ENCODE measurements at regions not wholly inside any gene's neighbourhood (a gene's known extent, or its start where the extent isn't known, plus 50 kb on each side); places are given as distances from the start of the nearest gene placed in this dataset.

DNA sequence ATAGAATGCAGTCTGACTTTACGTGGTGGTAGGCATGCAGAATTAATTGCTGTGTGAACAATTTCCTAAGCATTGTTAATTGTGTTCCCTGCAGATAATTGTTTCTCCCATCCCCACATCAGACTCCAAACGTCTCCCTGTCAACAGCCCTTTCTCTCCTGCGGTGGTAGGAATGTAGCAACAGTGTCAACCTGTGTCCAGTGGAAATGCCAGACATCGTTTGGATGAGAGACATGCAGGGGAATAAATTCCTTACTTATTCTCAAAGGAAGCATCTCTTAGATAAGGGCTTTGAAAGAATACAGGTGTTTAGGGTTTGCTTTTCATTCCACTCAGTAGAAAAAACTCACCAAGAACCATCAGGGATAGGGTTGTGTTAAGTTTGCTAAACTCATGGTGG is 245.3 kb upstream of the WWC1 start:
- H3K4ac ChIP-seq (ENCODE audit: low read depth, low read length), result no peak overlapping the region
- no peak overlapping the region for H3K18ac ChIP-seq (ENCODE audit: low read length)
- no peaks in the 10 kb centered on the region for H3K36me3 ChIP-seq (ENCODE audit: control insufficient read depth in 1 of 2, insufficient read depth in 2 of 2, low read length in 2 of 2)
- no peaks in the 10 kb centered on the region for H3K79me1 ChIP-seq (ENCODE audit: low read length)
- H2AFZ ChIP-seq (ENCODE audit: insufficient read depth, low read length, poor library complexity), result no peak overlapping the region
- H3K4me2 ChIP-seq (ENCODE audit: low read length), result no peak overlapping the region
- no peak overlapping the region for H3K14ac ChIP-seq (ENCODE audit: low read length)
- H2BK120ac ChIP-seq (ENCODE audit: insufficient read depth, low read length, poor library complexity), result no peak overlapping the region
- H3K4me3 ChIP-seq (ENCODE audit: low read depth, low read length), result no peak overlapping the region
- H2BK12ac ChIP-seq (ENCODE audit: low read length), result no peak overlapping the region
- H2AK5ac ChIP-seq (ENCODE audit: low read length), result no peak overlapping the region
- H4K91ac ChIP-seq (ENCODE audit: low read depth, low read length), result no peak overlapping the region
- H4K12ac ChIP-seq (ENCODE audit: low read depth, low read length), result no peak overlapping the region
- no peaks in the 10 kb centered on the region for H3K79me2 ChIP-seq (ENCODE audit: control insufficient read depth, insufficient read depth, low read length, poor library complexity)
- no peak overlapping the region for H3K27ac ChIP-seq (ENCODE audit: low read depth, low read length)
- no CpG with 5 or more reads among the region's 4 CpGs for WGBS (ENCODE audit: extremely low coverage, insufficient coverage, insufficient read length)
- H4K8ac ChIP-seq (ENCODE audit: low read depth, low read length), result no peak overlapping the region
- peak in 1 of 2 donors; percentile 51 for DNase-seq
- no peak overlapping the region for H3K9ac ChIP-seq (ENCODE audit: low read length)
- H3K27me3 ChIP-seq (ENCODE audit: insufficient read depth, low read length), result no peaks in the 10 kb centered on the region
- no peak overlapping the region for H3K23ac ChIP-seq (ENCODE audit: low read length)
- no peak overlapping the region for H2BK5ac ChIP-seq (ENCODE audit: low read depth, low read length, poor library complexity)
- H3K9me3 ChIP-seq (ENCODE audit: insufficient read depth, low read depth, low read length), result no peaks in the 10 kb centered on the region
- H3K4me1 ChIP-seq (ENCODE audit: control insufficient read depth in 1 of 2, insufficient read depth in 2 of 2, low read length in 2 of 2), result peaks cover 6 to 13% of the 10 kb centered on the region in 2 experiments

- Histone ChIP-seq H3K4me2 (ENCODE audit: low read length) (no peak overlapping the region), H3K23ac (ENCODE audit: low read length) (no peak overlapping the region), H2BK12ac (ENCODE audit: low read length) (no peak overlapping the region), H2AFZ (ENCODE audit: insufficient read depth, low read length, poor library complexity) (no peak overlapping the region), H3K4me3 (ENCODE audit: low read depth, low read length) (no peak overlapping the region), H3K27me3 (ENCODE audit: insufficient read depth, low read length) (no peaks in the 10 kb centered on the region), H3K36me3 (ENCODE audit: control insufficient read depth in 1 of 2, insufficient read depth in 2 of 2, low read length in 2 of 2) (no peaks in the 10 kb centered on the region), H3K14ac (ENCODE audit: low read length) (no peak overlapping the region), H2BK120ac (ENCODE audit: insufficient read depth, low read length, poor library complexity) (no peak overlapping the region), H3K18ac (ENCODE audit: low read length) (no peak overlapping the region), H3K4me1 (ENCODE audit: control insufficient read depth in 1 of 2, insufficient read depth in 2 of 2, low read length in 2 of 2) (peaks cover 6 to 13% of the 10 kb centered on the region in 2 experiments), H3K79me2 (ENCODE audit: control insufficient read depth, insufficient read depth, low read length, poor library complexity) (no peaks in the 10 kb centered on the region), H2AK5ac (ENCODE audit: low read length) (no peak overlapping the region), H3K4ac (ENCODE audit: low read depth, low read length) (no peak overlapping the region), H4K91ac (ENCODE audit: low read depth, low read length) (peak overlapping the region; percentile 15), H3K27ac (ENCODE audit: low read depth, low read length) (no peak overlapping the region), H3K9me3 (ENCODE audit: insufficient read depth, low read depth, low read length) (no peaks in the 10 kb centered on the region), H4K12ac (ENCODE audit: low read depth, low read length) (no peak overlapping the region), H3K9ac (ENCODE audit: low read length) (no peak overlapping the region), H3K79me1 (ENCODE audit: low read length) (no peaks in the 10 kb centered on the region), H2BK5ac (ENCODE audit: low read depth, low read length, poor library complexity) (no peak overlapping the region), H4K8ac (ENCODE audit: low read depth, low read length) (no peak overlapping the region)
- DNase-seq, result peak; percentile 55 to 69
- WGBS (ENCODE audit: extremely low coverage, insufficient coverage, insufficient read length), result no CpG with 5 or more reads among the region's 11 CpGs
Measured at GRCh38 chr5:168047043-168047668, 244.3 kb upstream of the WWC1 start.

DNA sequence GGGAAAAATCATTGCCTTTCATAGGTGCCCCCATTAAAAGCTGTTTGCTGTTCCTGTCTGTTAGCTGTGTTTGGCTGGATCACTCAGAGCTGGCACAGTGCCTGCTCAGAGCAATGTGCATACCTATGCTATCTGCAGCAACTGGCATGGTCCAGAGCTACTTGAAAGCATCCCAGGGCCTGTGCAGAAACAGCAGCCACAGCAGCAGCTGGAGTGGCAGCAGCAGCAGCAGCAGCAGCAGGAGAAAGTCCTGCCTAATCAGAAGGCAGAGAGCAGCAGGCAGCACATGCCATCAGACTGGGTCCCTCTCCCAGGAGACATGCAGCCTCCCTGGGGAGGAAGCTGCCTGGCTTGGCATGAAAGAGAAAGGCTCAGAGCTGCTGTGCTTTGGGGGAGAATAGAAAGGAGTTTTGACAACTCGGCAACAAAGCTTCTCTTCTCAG is 243.8 kb upstream of the WWC1 start:
- Histone ChIP-seq H3K14ac (ENCODE audit: low read length) (no peak overlapping the region), H3K18ac (ENCODE audit: low read length) (no peak overlapping the region), H3K27me3 (ENCODE audit: insufficient read depth, low read length) (no peaks in the 10 kb centered on the region), H3K79me2 (ENCODE audit: control insufficient read depth, insufficient read depth, low read length, poor library complexity) (no peaks in the 10 kb centered on the region), H3K27ac (ENCODE audit: low read depth, low read length) (no peak overlapping the region), H3K4ac (ENCODE audit: low read depth, low read length) (no peak overlapping the region), H3K4me1 (ENCODE audit: control insufficient read depth in 1 of 2, insufficient read depth in 2 of 2, low read length in 2 of 2) (peaks cover 6 to 13% of the 10 kb centered on the region in 2 experiments), H3K4me2 (ENCODE audit: low read length) (no peak overlapping the region), H3K9ac (ENCODE audit: low read length) (no peak overlapping the region), H2BK12ac (ENCODE audit: low read length) (no peak overlapping the region), H4K8ac (ENCODE audit: low read depth, low read length) (no peak overlapping the region), H3K36me3 (ENCODE audit: control insufficient read depth in 1 of 2, insufficient read depth in 2 of 2, low read length in 2 of 2) (no peaks in the 10 kb centered on the region), H2AK5ac (ENCODE audit: low read length) (no peak overlapping the region), H4K91ac (ENCODE audit: low read depth, low read length) (no peak overlapping the region), H3K9me3 (ENCODE audit: insufficient read depth, low read depth, low read length) (no peaks in the 10 kb centered on the region), H3K23ac (ENCODE audit: low read length) (no peak overlapping the region), H3K4me3 (ENCODE audit: low read depth, low read length) (no peak overlapping the region), H2AFZ (ENCODE audit: insufficient read depth, low read length, poor library complexity) (no peak overlapping the region), H4K12ac (ENCODE audit: low read depth, low read length) (no peak overlapping the region), H3K79me1 (ENCODE audit: low read length) (no peaks in the 10 kb centered on the region), H2BK120ac (ENCODE audit: insufficient read depth, low read length, poor library complexity) (no peak overlapping the region), H2BK5ac (ENCODE audit: low read depth, low read length, poor library complexity) (no peak overlapping the region)
- WGBS (ENCODE audit: extremely low coverage, insufficient coverage, insufficient read length), result no CpG with 5 or more reads among the region's 1 CpG
- DNase-seq, result no peak

GRCh38 chr5:168048486-168048885 is 243.0 kb upstream of the WWC1 start:
- Histone ChIP-seq H2BK12ac (ENCODE audit: low read length) (no peak overlapping the region), H3K27me3 (ENCODE audit: insufficient read depth, low read length) (no peaks in the 10 kb centered on the region), H2BK120ac (ENCODE audit: insufficient read depth, low read length, poor library complexity) (no peak overlapping the region), H3K79me2 (ENCODE audit: control insufficient read depth, insufficient read depth, low read length, poor library complexity) (no peaks in the 10 kb centered on the region), H3K27ac (ENCODE audit: low read depth, low read length) (no peak overlapping the region), H3K79me1 (ENCODE audit: low read length) (no peaks in the 10 kb centered on the region), H4K91ac (ENCODE audit: low read depth, low read length) (no peak overlapping the region), H2AK5ac (ENCODE audit: low read length) (no peak overlapping the region), H4K8ac (ENCODE audit: low read depth, low read length) (no peak overlapping the region), H3K4ac (ENCODE audit: low read depth, low read length) (no peak overlapping the region), H3K4me3 (ENCODE audit: low read depth, low read length) (no peak overlapping the region), H3K23ac (ENCODE audit: low read length) (no peak overlapping the region), H2BK5ac (ENCODE audit: low read depth, low read length, poor library complexity) (no peak overlapping the region), H3K9me3 (ENCODE audit: insufficient read depth, low read depth, low read length) (no peaks in the 10 kb centered on the region), H3K36me3 (ENCODE audit: control insufficient read depth in 1 of 2, insufficient read depth in 2 of 2, low read length in 2 of 2) (no peaks in the 10 kb centered on the region), H3K4me1 (ENCODE audit: control insufficient read depth in 1 of 2, insufficient read depth in 2 of 2, low read length in 2 of 2) (peaks cover 6 to 13% of the 10 kb centered on the region in 2 experiments), H3K18ac (ENCODE audit: low read length) (no peak overlapping the region), H2AFZ (ENCODE audit: insufficient read depth, low read length, poor library complexity) (no peak overlapping the region), H3K4me2 (ENCODE audit: low read length) (no peak overlapping the region), H3K9ac (ENCODE audit: low read length) (no peak overlapping the region), H3K14ac (ENCODE audit: low read length) (no peak overlapping the region), H4K12ac (ENCODE audit: low read depth, low read length) (no peak overlapping the region)
- no CpG with 5 or more reads among the region's 1 CpG for WGBS (ENCODE audit: extremely low coverage, insufficient coverage, insufficient read length)
- DNase-seq, result no peak

Data from trophoblast cell (in vitro differentiated cells and primary cell).